Neuronal stem cell (in vitro differentiated cells): ENCODE measurements at regions not wholly inside any gene's neighbourhood (a gene's known extent, or its start where the extent isn't known, plus 50 kb on each side); places are given as distances from the start of the nearest gene placed in this dataset.
A peak's percentile ranks its signal among the peaks of the same experiment; 100 is the strongest.

Source experiments
- DNase-seq: peaks from one replicate; pipeline ENCODE4 v3.0.0-alpha.2; 2013; ENCODE audit warnings: low spot score
- H2AFZ ChIP-seq: one replicate; pipeline ENCODE4 v1.6.1; 2013; ENCODE audit warnings: mild to moderate bottlenecking, low read length, inconsistent platforms
- H2AK5ac ChIP-seq: 2 replicates; pipeline ENCODE4 v1.6.1; 2013; ENCODE audit warnings: low read depth, mild to moderate bottlenecking, inconsistent platforms, low read length, moderate library complexity, mixed read lengths
- H2BK120ac ChIP-seq: 2 replicates; pipeline ENCODE4 v1.6.1; 2013; ENCODE audit warnings: low read depth, mild to moderate bottlenecking, inconsistent platforms, low read length, moderate library complexity, mixed read lengths
- H2BK12ac ChIP-seq: one replicate; pipeline ENCODE4 v1.6.1; 2013; ENCODE audit warnings: low read length, inconsistent platforms
- H2BK15ac ChIP-seq: 2 replicates; pipeline ENCODE4 v1.6.1; 2013; ENCODE audit warnings: mild to moderate bottlenecking, low read length, inconsistent platforms, mixed read lengths
- H2BK5ac ChIP-seq: one replicate; pipeline ENCODE4 v1.6.1; 2013; ENCODE audit warnings: inconsistent platforms, mild to moderate bottlenecking, low read length, moderate library complexity
- H3K14ac ChIP-seq: one replicate; pipeline ENCODE4 v1.6.1; 2013; ENCODE audit warnings: low read length, inconsistent platforms
- H3K18ac ChIP-seq: 2 replicates; pipeline ENCODE4 v1.6.1; 2013; ENCODE audit warnings: low read length, inconsistent platforms
- H3K23ac ChIP-seq: 2 replicates; pipeline ENCODE4 v1.6.1; 2013; ENCODE audit warnings: low read depth, mild to moderate bottlenecking, mixed read lengths, low read length, inconsistent platforms; ENCODE audit not compliant: poor library complexity
- H3K27ac ChIP-seq: replicated peaks from 3 replicates; pipeline ENCODE4 v1.5.1; 2013; ENCODE audit warnings: low read length, inconsistent platforms
- H3K27me3 ChIP-seq, 3 experiments: 2 replicates each; pipeline ENCODE4 v1.6.1; 2013; ENCODE audit warnings: low read length in 3 of 3, mild to moderate bottlenecking in 2 of 3, inconsistent platforms in 1 of 3, low read depth in 1 of 3, mixed read lengths in 1 of 3, moderate library complexity in 1 of 3; ENCODE audit not compliant: control insufficient read depth in 3 of 3, insufficient read depth in 3 of 3
- H3K36me3 ChIP-seq, 2 donors: replicated peaks in 1 of 2; 2 replicates each; pipeline ENCODE4 v1.6.1; 2013; ENCODE audit warnings: low read length in 2 of 2; ENCODE audit not compliant: control insufficient read depth in 2 of 2, insufficient read depth in 2 of 2
- H3K4ac ChIP-seq: 2 replicates; pipeline ENCODE4 v1.6.1; 2013; ENCODE audit warnings: inconsistent platforms, mild to moderate bottlenecking, low read length, moderate library complexity
- H3K4me1 ChIP-seq, 2 donors: 1 replicate in 1 of 2; 2 replicates in 1 of 2; pipeline ENCODE4 v1.6.1; 2013; ENCODE audit warnings: low read length in 2 of 2, low read depth in 1 of 2; ENCODE audit not compliant: control insufficient read depth in 2 of 2, insufficient read depth in 1 of 2
- H3K4me2 ChIP-seq: one replicate; pipeline ENCODE4 v1.6.1; 2013; ENCODE audit warnings: mild to moderate bottlenecking, low read length, inconsistent platforms; ENCODE audit not compliant: insufficient read depth, poor library complexity, severe bottlenecking
- H3K4me3 ChIP-seq, 2 donors: 2 replicates each; pipeline ENCODE4 v1.5.1; 2013; ENCODE audit warnings: low read length in 2 of 2, mild to moderate bottlenecking in 2 of 2, inconsistent platforms in 1 of 2, moderate library complexity in 1 of 2
- H3K79me1 ChIP-seq: one replicate; pipeline ENCODE4 v1.6.1; 2013; ENCODE audit warnings: low read depth, mild to moderate bottlenecking, inconsistent platforms, low read length, moderate library complexity
- H3K9ac ChIP-seq: one replicate; pipeline ENCODE4 v1.6.1; 2013; ENCODE audit warnings: mild to moderate bottlenecking, low read depth, low read length, inconsistent platforms; ENCODE audit not compliant: poor library complexity
- H3K9me3 ChIP-seq, 2 donors: replicated peaks in 1 of 2; 2 replicates each; pipeline versions ENCODE3 to v1.6.1; 2013; ENCODE audit warnings: low read length in 2 of 2, mild to moderate bottlenecking in 2 of 2, inconsistent platforms in 1 of 2, low read depth in 1 of 2, mixed read lengths in 1 of 2, moderate library complexity in 1 of 2; ENCODE audit not compliant: control insufficient read depth in 2 of 2, insufficient read depth in 1 of 2
- H4K8ac ChIP-seq: one replicate; pipeline ENCODE4 v1.6.1; 2013; ENCODE audit warnings: low read depth, mild to moderate bottlenecking, inconsistent platforms, low read length, moderate library complexity
- H4K91ac ChIP-seq: one replicate; pipeline ENCODE4 v1.6.1; 2013; ENCODE audit warnings: low read length, low read depth, mild to moderate bottlenecking, inconsistent platforms; ENCODE audit not compliant: poor library complexity
- WGBS, 2 donors: extraction: QIAGEN DNeasy Blood & Tissue Kit; methylation state at CpG; one replicate each; pipeline ENCODE4 v1.1.7; 2013; ENCODE audit warnings: missing lambda C conversion rate in 2 of 2, mixed read lengths in 1 of 2; ENCODE audit not compliant: insufficient read length in 2 of 2, insufficient replicate concordance in 1 of 2; ENCODE audit errors: extremely low coverage in 2 of 2; 5-methylcytosine and 5-hydroxymethylcytosine counted together

GRCh38 chr2:234285541-234285940 lies 211.3 kb downstream of the ARL4C start:
- Histone ChIP-seq H3K36me3 (no peaks in the 10 kb centered on the region), H3K4me2 (no peak overlapping the region), H3K4me3 (no peak overlapping the region), H3K4me1 (peaks cover 0 to 11% of the 10 kb centered on the region in 2 donors), H2BK12ac (no peak overlapping the region), H2AK5ac (no peak overlapping the region), H2BK120ac (no peak overlapping the region), H3K9ac (no peak overlapping the region), H2BK5ac (no peak overlapping the region), H3K79me1 (no peaks in the 10 kb centered on the region), H3K27ac (no peak overlapping the region), H3K9me3 (no peaks in the 10 kb centered on the region), H3K4ac (no peak overlapping the region), H3K23ac (no peak overlapping the region), H4K91ac (no peak overlapping the region), H3K18ac (no peak overlapping the region), H4K8ac (no peak overlapping the region), H2BK15ac (no peak overlapping the region), H2AFZ (no peak overlapping the region), H3K27me3 (no peaks in the 10 kb centered on the region), H3K14ac (no peak overlapping the region)
- no CpG with 5 or more reads among the region's 1 CpG for WGBS, 2 donors
- no peak for DNase-seq

- Histone ChIP-seq H2AFZ (no peak overlapping the region), H3K4me2 (no peak overlapping the region), H3K23ac (no peak overlapping the region), H3K4me1 (peaks cover 0 to under 1% of the 10 kb centered on the region in 2 donors), H3K4ac (no peak overlapping the region), H2BK120ac (no peak overlapping the region), H3K4me3 (no peak overlapping the region), H2BK5ac (no peak overlapping the region), H4K91ac (no peak overlapping the region), H3K27ac (no peak overlapping the region), H3K9me3 (peaks cover 0 to 5% of the 10 kb centered on the region in 2 donors), H3K18ac (peak overlapping the region; percentile 19), H2BK12ac (no peak overlapping the region), H3K14ac (peak overlapping the region; percentile 27), H3K36me3 (no peaks in the 10 kb centered on the region), H2AK5ac (peak overlapping the region; percentile 95), H3K9ac (no peak overlapping the region), H3K27me3 (no peaks in the 10 kb centered on the region), H3K79me1 (no peaks in the 10 kb centered on the region), H2BK15ac (no peak overlapping the region), H4K8ac (no peak overlapping the region)
- DNase-seq, result no peak
- WGBS, 2 donors, result no CpG with 5 or more reads among the region's 3 CpGs
These were observed 217.2 kb downstream of the ARL4C start for GRCh38 chr2:234279637-234280036.

GRCh38 chr2:234278556-234279255 lies 218.2 kb downstream of the ARL4C start:
- H2BK12ac ChIP-seq, result no peak overlapping the region
- H3K4me2 ChIP-seq, result no peak overlapping the region
- no peak overlapping the region for H3K18ac ChIP-seq
- no peaks in the 10 kb centered on the region for H3K36me3 ChIP-seq
- H3K9me3 ChIP-seq, result peaks cover 0 to 5% of the 10 kb centered on the region in 2 donors
- no peak for DNase-seq
- no peak overlapping the region for H4K8ac ChIP-seq
- no peak overlapping the region for H2BK5ac ChIP-seq
- H3K4me1 ChIP-seq, result no peaks in the 10 kb centered on the region
- no peak overlapping the region for H3K9ac ChIP-seq
- H2AFZ ChIP-seq, result no peak overlapping the region
- H3K23ac ChIP-seq, result no peak overlapping the region
- H3K14ac ChIP-seq, result no peak overlapping the region
- no peaks in the 10 kb centered on the region for H3K79me1 ChIP-seq
- no CpG with 5 or more reads among the region's 7 CpGs for WGBS, 2 donors
- no peak overlapping the region for H2BK15ac ChIP-seq
- H3K27ac ChIP-seq, result no peak overlapping the region
- H3K4me3 ChIP-seq, result no peak overlapping the region
- H3K27me3 ChIP-seq, result no peaks in the 10 kb centered on the region
- H2BK120ac ChIP-seq, result no peak overlapping the region
- H3K4ac ChIP-seq, result no peak overlapping the region
- no peak overlapping the region for H4K91ac ChIP-seq
- no peak overlapping the region for H2AK5ac ChIP-seq

GRCh38 chr2:234275515-234275914 lies 221.4 kb downstream of the ARL4C start:
- Histone ChIP-seq H2AFZ (no peak overlapping the region), H4K8ac (no peak overlapping the region), H3K9me3 (peaks cover 0 to 5% of the 10 kb centered on the region in 2 donors), H3K18ac (no peak overlapping the region), H2BK5ac (no peak overlapping the region), H3K4me3 (no peak overlapping the region), H3K23ac (no peak overlapping the region), H3K9ac (no peak overlapping the region), H3K79me1 (no peaks in the 10 kb centered on the region), H4K91ac (no peak overlapping the region), H2AK5ac (no peak overlapping the region), H3K36me3 (no peaks in the 10 kb centered on the region), H3K27ac (no peak overlapping the region), H3K4ac (no peak overlapping the region), H3K4me2 (no peak overlapping the region), H2BK15ac (no peak overlapping the region), H2BK120ac (no peak overlapping the region), H2BK12ac (no peak overlapping the region), H3K14ac (no peak overlapping the region), H3K4me1 (peaks cover 0 to 1% of the 10 kb centered on the region in 2 donors), H3K27me3 (no peaks in the 10 kb centered on the region)
- WGBS, 2 donors, result no CpG with 5 or more reads among the region's 2 CpGs
- no peak for DNase-seq
